NCI-H2196 treated with DMSO at 0.1 percent for 48 hours (cell line): ENCODE measurements at regions not wholly inside any gene's neighbourhood (a gene's known extent, or its start where the extent isn't known, plus 50 kb on each side); places are given as distances from the start of the nearest gene placed in this dataset.

Source experiments
- DNase-seq: peaks from one replicate; lab custom pipeline; 2025; ENCODE audit not compliant: unreplicated experiment; lab: John Stamatoyannopoulos, UW

- no peak for DNase-seq
Measured at GRCh38 chr5:96140496-96140895, 178.8 kb upstream of the ELL2 start.

- no peak for DNase-seq
Measured at GRCh38 chr5:96140084-96140483, 178.4 kb upstream of the ELL2 start.

- no peak for DNase-seq
Measured at GRCh38 chr5:96134886-96135285, 173.2 kb upstream of the ELL2 start.

DNA sequence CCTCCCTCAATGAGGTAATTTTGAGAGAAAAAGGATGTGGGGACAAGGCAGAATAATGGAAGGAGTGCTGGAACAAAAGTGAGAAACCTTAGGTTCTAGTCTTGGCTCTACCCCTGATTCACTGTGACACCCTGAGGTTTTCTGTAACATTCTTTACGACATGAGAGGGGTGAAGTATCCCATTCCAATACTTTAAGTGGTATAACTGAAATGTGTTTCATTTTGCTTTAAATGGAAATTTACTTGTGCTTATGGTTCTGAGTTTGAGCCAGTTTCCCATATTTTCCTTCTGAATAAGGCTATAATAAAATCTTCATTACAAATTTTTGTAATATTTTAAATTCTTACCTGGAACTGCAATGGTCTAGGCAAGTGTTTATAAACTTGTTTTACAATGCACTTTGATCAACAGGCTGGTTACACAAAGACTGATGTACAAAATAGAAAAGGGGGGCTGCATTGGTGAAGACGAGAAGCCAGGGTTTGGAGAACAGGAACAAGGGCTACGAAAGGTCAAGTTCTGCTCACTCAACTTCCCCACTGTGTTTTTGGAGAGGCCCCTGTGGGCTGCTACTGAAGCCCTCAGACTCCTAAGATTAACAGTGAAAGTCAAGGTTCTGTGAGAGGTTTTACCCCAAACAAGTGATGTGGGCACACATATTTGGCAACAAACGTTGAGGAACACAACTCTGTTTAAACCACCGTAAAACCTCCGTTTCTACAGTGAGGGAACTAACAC is 171.9 kb upstream of the ELL2 start:
- no peak for DNase-seq

DNA sequence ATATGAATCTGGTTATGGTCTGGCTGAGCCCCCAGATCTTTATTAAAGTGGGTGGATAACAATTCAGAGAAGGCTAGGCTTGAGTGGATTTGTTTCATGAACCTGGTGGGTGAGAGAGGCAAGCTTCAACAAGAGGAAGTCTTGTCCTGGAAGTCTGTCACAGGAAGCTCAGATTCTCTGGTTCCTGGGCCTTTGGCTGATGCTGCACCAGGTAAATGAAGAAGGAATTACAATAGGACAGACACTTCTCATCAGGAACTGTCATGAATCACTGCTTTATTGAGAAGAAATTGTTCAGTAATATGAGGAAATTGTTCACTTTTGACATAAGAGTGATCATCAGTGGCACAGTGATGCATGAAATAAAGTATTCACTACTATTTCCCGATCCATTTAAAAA is 167.6 kb upstream of the ELL2 start:
- DNase-seq, result no peak

DNA sequence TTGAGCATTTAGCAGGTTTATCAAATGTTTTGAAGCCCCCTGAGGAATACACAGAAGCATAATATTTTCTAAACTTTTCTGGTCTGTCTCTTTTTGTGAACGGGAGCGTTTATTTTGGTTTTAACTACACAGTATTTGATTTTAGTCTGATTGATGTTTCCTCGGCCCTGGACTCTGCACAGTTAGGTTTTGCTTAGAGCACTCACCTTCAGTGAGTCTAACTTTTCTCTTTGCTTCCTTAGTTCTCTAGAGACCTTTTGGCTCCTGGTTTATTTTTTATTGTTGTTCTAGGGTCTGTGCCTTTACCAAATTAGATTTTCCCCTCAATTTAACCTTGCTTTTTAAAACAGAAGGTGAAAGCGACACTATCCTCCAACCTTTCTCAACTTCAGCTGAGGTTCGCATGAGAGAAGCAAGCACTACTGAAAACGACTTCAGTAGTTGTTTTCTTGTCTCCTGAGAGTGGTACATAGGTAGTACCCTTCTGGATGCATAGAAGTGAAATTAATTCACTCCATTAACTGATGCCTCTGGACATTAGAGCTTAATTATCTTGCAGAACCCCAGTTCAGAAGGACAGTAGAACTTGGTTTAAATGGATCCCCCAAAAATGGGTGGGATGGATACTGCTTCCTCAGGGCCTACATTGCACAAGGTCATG is 166.7 kb upstream of the ELL2 start:
- DNase-seq, result no peak

GRCh38 chr5:96127538-96127937 is 165.9 kb upstream of the ELL2 start:
- no peak for DNase-seq

DNA sequence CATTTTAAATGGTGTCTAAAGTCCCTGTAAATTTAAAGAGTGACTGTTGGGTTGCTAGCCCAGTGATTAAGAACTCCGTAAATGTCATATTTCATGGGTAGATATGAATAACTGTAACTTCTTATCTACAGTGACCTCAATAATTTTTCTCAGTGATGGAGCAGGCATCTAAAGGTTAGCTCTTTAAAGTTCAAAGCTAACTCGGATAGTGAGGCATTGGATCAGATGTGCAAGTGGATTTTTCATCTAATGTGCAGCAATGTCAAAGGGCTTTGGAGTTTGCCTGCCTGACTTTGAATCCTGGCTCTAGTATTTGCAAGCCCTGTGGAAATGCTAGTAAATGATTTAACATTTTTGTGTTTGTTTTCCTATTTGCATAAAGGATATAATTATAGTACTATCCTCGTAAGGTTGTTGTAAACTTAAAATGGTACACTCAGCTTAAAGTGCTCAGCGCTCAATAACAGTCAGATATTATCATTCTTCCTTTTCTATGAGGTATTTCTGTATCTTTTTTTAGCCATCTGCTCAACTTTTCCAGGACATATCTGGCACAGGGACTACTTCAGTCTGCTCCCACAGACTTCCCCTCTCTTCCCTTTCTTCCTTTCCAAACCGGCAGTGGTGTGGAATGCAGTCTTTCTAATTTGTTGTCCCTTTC is 163.7 kb upstream of the ELL2 start:
- no peak for DNase-seq

DNA sequence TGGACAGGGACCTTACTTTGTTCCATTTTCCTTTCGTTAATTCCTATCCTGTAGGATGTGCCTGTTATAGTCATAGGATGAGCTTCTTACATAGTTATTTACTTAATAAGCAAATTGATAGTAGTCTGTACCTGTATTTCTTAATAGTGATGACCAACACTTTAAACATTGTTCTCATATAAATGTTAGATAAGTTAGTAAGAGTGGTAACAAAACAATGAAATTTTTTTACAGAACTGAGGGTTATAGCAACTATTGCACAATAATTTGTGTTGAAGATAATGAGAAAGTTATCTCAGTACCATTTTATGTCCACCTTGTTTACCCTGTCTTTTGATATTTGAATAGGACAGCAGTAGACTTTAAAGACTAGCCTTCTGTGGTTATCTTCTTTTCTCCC is 162.9 kb upstream of the ELL2 start:
- no peak for DNase-seq

DNA sequence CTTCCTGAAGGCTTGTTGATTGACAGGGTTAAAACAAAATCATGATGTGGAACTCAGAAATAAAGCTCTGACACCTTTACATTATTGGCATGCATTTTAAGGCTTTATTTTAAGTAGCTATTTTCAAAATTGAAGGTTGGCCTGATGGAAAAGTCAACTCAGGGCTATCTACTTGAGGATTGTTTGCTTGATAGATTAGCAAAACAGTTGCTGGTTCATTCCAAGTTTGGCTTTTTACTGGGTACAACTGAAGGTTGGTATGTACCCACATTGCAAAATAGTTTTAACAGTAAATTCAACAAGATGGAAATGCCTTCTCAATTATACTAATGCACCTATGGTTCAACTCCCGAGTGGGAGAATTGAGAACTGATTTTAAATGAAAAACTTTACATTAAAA is 161.8 kb upstream of the ELL2 start:
- no peak for DNase-seq

GRCh38 chr5:96121364-96121763 is 159.7 kb upstream of the ELL2 start:
- no peak for DNase-seq

DNA sequence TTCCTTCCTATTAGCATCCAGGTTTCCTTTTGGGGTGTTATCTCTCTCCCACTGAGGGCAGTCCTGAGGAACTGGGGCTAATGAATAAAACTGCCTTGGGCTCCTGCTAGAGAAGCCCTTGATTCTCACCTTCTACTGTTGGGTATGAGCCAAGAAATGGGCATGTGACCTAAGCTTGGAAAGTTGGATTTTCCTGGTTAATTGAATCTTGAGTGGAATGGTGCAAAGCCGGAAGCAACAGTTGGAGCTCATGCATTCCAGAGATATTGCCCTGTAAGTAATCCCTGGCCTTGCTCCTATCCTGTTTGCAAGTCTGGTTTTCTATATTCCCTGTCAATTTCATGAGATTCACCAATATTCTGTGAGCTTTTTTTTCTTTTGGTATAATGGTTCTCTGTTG is 158.5 kb upstream of the ELL2 start:
- no peak for DNase-seq

DNA sequence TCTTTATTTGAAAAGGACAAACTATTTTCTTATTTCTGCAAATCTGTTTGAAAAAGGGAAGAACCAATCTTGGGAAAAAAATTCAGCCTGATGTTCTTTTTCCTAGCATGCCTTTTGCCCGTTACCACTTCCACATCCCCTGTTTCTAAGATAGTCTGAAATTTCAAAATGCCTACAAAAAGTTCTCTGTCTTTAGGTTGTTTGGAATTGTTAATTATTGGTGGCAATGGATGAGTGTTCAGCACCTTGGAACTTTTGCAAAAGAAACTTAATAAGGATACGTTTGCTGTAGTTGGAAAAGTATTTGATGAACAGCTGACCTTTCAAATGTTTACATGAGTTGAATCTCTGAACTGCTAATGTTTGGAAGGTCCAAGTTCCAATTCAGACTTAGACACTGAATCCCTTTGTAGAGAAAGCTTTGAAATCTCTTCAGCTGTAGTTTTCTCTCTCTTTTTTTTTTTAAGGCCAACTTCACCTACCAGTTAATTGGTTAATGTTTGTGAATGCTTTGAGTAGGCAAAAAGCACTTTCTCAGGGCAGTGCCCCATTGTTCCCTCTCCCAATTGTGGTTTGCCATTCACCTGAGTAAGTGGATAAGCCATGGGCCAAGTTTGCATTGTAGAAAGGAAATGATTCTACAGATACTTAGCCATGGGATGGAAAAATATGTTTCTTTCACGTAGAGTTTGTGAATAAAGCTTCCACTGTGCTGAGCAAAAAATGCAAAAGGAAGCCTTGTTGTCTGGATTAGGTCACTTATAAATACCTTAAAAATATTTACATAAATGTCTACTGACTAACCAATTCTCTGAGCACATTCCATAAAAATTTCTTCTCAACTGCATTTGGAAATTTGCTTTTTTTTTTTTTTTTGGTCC is 156.4 kb upstream of the ELL2 start:
- no peak for DNase-seq

- no peak for DNase-seq
Measured at GRCh38 chr5:96115147-96115807, 153.6 kb upstream of the ELL2 start.

- no peak for DNase-seq
Measured at GRCh38 chr5:96114736-96115135, 153.1 kb upstream of the ELL2 start.

- no peak for DNase-seq
Measured at GRCh38 chr5:96113170-96113939, 151.7 kb upstream of the ELL2 start.

GRCh38 chr5:96112703-96113102 is 151.1 kb upstream of the ELL2 start:
- DNase-seq, result no peak

GRCh38 chr5:96112123-96112670 is 150.5 kb upstream of the ELL2 start:
- no peak for DNase-seq

GRCh38 chr5:96111080-96111756 is 149.6 kb upstream of the ELL2 start:
- DNase-seq, result no peak
